PC-3 (cell line): ENCODE measurements at regions not wholly inside any gene's neighbourhood (a gene's known extent, or its start where the extent isn't known, plus 50 kb on each side); places are given as distances from the start of the nearest gene placed in this dataset.

Experiments used
- ATAC-seq: fragments of 200-7000 bp; cut with Tn5 transposase; 2 replicates; pipeline ENCODE4 v1.9.1; 2020; ENCODE audit warnings: mild to moderate bottlenecking, moderate library complexity
- BruUV-seq: library from RNA; stranded (reverse); fragments of 400-500 nt; replicated peaks from 2 replicates; lab custom pipeline; 2021; lab: Mats Ljungman, UMichigan
- CTCF ChIA-PET: fragments of 300-600 bp; sonication (Branson Sonifier 250); formaldehyde crosslinking; loops from one replicate; lab custom pipeline; 2022; ENCODE audit warnings: antibody characterized with exemption; lab: Charles Lee
- POLR2A ChIA-PET: fragments of 300-600 bp; sonication (Branson Sonifier 250); formaldehyde crosslinking; loops from one replicate; lab custom pipeline; 2022; ENCODE audit warnings: antibody characterized with exemption; ENCODE audit not compliant: unreplicated experiment; lab: Charles Lee
- DNase-seq: peaks from one replicate; pipeline ENCODE4 v3.0.0-alpha.2; 2015
- H2AFZ ChIP-seq: fragments of 300-600 bp; sonication (generic); 2 replicates; pipeline ENCODE4 v1.6.0; 2016; ENCODE audit warnings: antibody characterized with exemption, low read length
- H3F3A ChIP-seq: fragments of 300-600 bp; sonication (generic); one replicate; pipeline ENCODE4 v1.6.0; 2017; ENCODE audit warnings: antibody characterized with exemption, low read length, control low read depth, mild to moderate bottlenecking; ENCODE audit not compliant: unreplicated experiment
- H3K27ac ChIP-seq: fragments of 300-600 bp; sonication (generic); 2 replicates; pipeline ENCODE4 v1.5.1; 2016; ENCODE audit warnings: mild to moderate bottlenecking, low read length
- H3K27me3 ChIP-seq: fragments of 300-600 bp; sonication (generic); 2 replicates; pipeline ENCODE4 v1.6.1; 2016; ENCODE audit warnings: low read length, mixed read lengths
- H3K36me3 ChIP-seq: fragments of 300-600 bp; sonication (generic); 2 replicates; pipeline ENCODE4 v1.6.1; 2016; ENCODE audit warnings: low read depth, mixed run types, low read length, mixed read lengths
- H3K4me1 ChIP-seq: fragments of 300-600 bp; sonication (generic); 2 replicates; pipeline ENCODE4 v1.5.1; 2016; ENCODE audit warnings: low read length; ENCODE audit not compliant: insufficient read depth
- H3K4me2 ChIP-seq: fragments of 300-600 bp; sonication (generic); 2 replicates; pipeline ENCODE4 v1.6.0; 2016; ENCODE audit warnings: low read length
- H3K4me3 ChIP-seq: fragments of 300-600 bp; sonication (generic); 2 replicates; pipeline ENCODE4 v1.5.1; 2016; ENCODE audit warnings: mild to moderate bottlenecking, low read length, mixed read lengths
- H3K79me2 ChIP-seq: fragments of 300-600 bp; sonication (generic); 2 replicates; pipeline ENCODE4 v1.6.1; 2017; ENCODE audit warnings: low read length, mixed read lengths
- H3K9ac ChIP-seq: fragments of 300-600 bp; sonication (generic); 2 replicates; pipeline ENCODE4 v1.6.0; 2016; ENCODE audit warnings: mild to moderate bottlenecking, low read length
- H3K9me2 ChIP-seq: fragments of 300-600 bp; sonication (generic); replicated peaks from 2 replicates; pipeline ENCODE4 v1.6.1; 2016; ENCODE audit warnings: mixed run types, low read length, mixed read lengths
- H3K9me3 ChIP-seq: fragments of 300-600 bp; sonication (generic); 2 replicates; pipeline ENCODE4 v1.6.1; 2016; ENCODE audit warnings: low read length, mixed read lengths
- H4K20me1 ChIP-seq: fragments of 300-600 bp; sonication (generic); 2 replicates; pipeline ENCODE4 v1.6.1; 2016; ENCODE audit warnings: low read length, mixed read lengths
- EZH2 ChIP-seq: fragments of 300-600 bp; sonication (generic); IDR thresholded peaks from one replicate; pipeline ENCODE4 v1.6.1; 2017; ENCODE audit warnings: antibody characterized with exemption, mild to moderate bottlenecking, low read length; ENCODE audit not compliant: unreplicated experiment
- EZH2phosphoT487 ChIP-seq: fragments of 300-600 bp; sonication (generic); IDR thresholded peaks from 2 replicates; pipeline ENCODE4 v1.6.1; 2018; ENCODE audit warnings: mild to moderate bottlenecking, antibody characterized with exemption, low read length, borderline replicate concordance
- intact Hi-C: fragments of 100-400 bp; cut with micrococcal nuclease; formaldehyde crosslinking; loops from 2 replicates; pipeline ENCODE4 v1.9.0; 2023
- TF ChIP-seq, protein P1 (sequence below): fragments of 300-600 bp; sonication (generic); conservative IDR thresholded peaks from 2 replicates; pipeline ENCODE4 v1.5.1; 2017; ENCODE audit warnings: antibody characterized with exemption, low read depth, mild to moderate bottlenecking, low read length

- TF ChIP-seq EZH2phosphoT487, result no peak
- TF ChIP-seq, protein P1, sequence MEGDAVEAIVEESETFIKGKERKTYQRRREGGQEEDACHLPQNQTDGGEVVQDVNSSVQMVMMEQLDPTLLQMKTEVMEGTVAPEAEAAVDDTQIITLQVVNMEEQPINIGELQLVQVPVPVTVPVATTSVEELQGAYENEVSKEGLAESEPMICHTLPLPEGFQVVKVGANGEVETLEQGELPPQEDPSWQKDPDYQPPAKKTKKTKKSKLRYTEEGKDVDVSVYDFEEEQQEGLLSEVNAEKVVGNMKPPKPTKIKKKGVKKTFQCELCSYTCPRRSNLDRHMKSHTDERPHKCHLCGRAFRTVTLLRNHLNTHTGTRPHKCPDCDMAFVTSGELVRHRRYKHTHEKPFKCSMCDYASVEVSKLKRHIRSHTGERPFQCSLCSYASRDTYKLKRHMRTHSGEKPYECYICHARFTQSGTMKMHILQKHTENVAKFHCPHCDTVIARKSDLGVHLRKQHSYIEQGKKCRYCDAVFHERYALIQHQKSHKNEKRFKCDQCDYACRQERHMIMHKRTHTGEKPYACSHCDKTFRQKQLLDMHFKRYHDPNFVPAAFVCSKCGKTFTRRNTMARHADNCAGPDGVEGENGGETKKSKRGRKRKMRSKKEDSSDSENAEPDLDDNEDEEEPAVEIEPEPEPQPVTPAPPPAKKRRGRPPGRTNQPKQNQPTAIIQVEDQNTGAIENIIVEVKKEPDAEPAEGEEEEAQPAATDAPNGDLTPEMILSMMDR, result no peak
- no peak for TF ChIP-seq EZH2
- Histone ChIP-seq H3K36me3 (no peaks in the 10 kb centered on the region), H3K27ac (no peak overlapping the region), H3F3A (no peaks in the 10 kb centered on the region), H3K79me2 (no peaks in the 10 kb centered on the region), H3K4me2 (no peak overlapping the region), H3K9me2 (no peaks in the 10 kb centered on the region), H3K4me1 (no peaks in the 10 kb centered on the region), H3K9me3 (no peaks in the 10 kb centered on the region), H3K9ac (no peak overlapping the region), H3K4me3 (no peak overlapping the region), H3K27me3 (no peaks in the 10 kb centered on the region), H2AFZ (no peak overlapping the region), H4K20me1 (no peaks in the 10 kb centered on the region)
- ATAC-seq (no peak), DNase-seq (no peak)
- intact Hi-C loops, result no loop called here
- CTCF ChIA-PET, result no interaction called here
- no TSS peak for BruUV-seq
- POLR2A ChIA-PET, result no interaction called here
These were observed 209.4 kb upstream of the GSE1 start for GRCh38 chr16:85403693-85404092.

DNA sequence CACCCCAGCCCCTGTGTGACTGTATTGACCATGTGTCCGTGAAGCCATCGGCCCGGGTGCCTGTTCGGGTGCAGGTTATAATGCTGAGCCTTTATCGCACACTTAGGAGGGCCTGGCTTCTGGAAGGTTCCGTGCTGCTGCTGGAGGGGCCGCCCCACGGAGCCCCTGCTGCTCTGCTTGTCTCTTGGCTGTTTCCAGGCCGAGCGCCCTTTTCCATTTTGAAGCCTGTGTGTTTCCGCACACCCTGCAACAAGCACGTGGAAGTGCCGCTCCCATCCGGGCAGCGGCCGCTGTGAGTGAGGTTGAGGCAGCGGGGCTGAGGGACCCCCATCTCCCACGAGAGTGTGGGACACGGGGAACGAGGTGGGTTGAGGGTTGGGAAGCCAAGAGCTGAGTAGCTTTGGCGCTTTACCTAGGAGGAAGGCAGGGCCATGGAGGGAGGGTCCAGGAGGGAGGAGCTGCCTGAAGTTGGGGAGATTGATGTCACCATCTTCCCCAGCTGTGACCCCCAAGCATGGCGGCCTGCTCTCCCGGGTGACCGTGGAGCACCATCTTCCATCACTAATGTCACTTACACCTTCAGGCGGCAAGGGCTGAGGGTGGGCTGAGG is 200.1 kb upstream of the GSE1 start:
- TF ChIP-seq EZH2 (no peak), EZH2phosphoT487 (no peak)
- TF ChIP-seq, protein P1, result no peak
- H3K4me2 ChIP-seq, result no peak overlapping the region
- DNase-seq (no peak), ATAC-seq (no peak)
- H3F3A ChIP-seq, result no peaks in the 10 kb centered on the region
- H3K79me2 ChIP-seq, result no peaks in the 10 kb centered on the region
- no peaks in the 10 kb centered on the region for H4K20me1 ChIP-seq
- H3K27ac ChIP-seq, result no peak overlapping the region
- POLR2A ChIA-PET, result no interaction called here
- H3K36me3 ChIP-seq, result no peaks in the 10 kb centered on the region
- no peak overlapping the region for H3K9ac ChIP-seq
- CTCF ChIA-PET, result no interaction called here
- intact Hi-C loops, result no loop called here
- H3K4me1 ChIP-seq, result no peaks in the 10 kb centered on the region
- no peaks in the 10 kb centered on the region for H3K9me3 ChIP-seq
- no peak overlapping the region for H3K4me3 ChIP-seq
- H3K27me3 ChIP-seq, result no peaks in the 10 kb centered on the region
- no peaks in the 10 kb centered on the region for H3K9me2 ChIP-seq
- no peak overlapping the region for H2AFZ ChIP-seq
- no TSS peak for BruUV-seq

DNA sequence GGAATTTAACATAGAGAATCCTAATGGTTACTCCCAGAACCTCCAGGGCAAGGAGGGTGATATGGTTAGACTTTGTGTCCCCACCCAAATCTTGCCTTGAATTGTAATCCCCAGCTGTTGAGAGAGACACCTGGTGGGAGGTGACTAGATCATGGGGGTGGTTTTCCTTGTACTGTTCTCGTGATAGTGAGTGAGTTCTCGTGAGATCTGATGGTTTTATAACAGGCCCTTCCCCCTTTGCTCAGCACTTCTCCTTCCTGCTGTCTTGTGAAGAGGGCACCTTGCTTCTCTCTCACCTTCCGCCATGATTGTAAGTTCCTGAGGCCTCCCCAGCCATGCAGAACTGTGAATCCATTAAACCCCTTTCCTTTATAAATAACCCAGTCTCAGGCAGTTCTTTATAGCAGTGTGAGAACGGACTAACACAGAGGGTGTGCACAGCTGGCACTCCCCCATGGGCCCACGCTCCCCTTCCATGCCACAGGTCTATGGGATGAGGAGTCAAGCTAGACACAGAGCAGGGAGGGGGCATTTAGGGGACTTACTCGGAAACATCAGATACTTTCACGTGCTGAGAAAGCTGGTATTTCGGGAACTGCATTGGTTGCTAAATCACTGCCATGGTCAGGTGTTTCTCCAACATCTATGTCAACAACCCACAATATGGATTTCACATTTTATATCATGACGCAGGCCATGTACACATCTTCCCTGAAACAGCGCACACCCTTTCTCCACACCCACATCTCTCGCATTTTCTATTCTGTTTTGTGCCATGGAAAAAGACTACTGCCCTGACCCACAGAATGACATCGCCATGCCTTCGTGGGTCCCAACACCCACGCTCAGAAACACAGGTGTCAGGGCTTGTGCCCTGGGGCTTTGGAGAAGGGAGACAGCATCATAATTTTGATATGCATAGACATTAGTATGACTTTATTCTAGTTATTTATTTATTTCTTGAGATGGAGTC is 199.1 kb upstream of the GSE1 start:
- ChIA-PET POLR2A (no interaction called here), CTCF (no interaction called here)
- Histone ChIP-seq H2AFZ (no peak overlapping the region), H3K9me3 (no peaks in the 10 kb centered on the region), H3K27me3 (no peaks in the 10 kb centered on the region), H3K9ac (no peak overlapping the region), H3F3A (no peaks in the 10 kb centered on the region), H3K9me2 (no peaks in the 10 kb centered on the region), H3K36me3 (no peaks in the 10 kb centered on the region), H3K79me2 (no peaks in the 10 kb centered on the region), H3K4me1 (no peaks in the 10 kb centered on the region), H3K4me3 (no peak overlapping the region), H3K27ac (no peak overlapping the region), H4K20me1 (no peaks in the 10 kb centered on the region), H3K4me2 (no peak overlapping the region)
- no peak for DNase-seq
- no peak for ATAC-seq
- intact Hi-C loops, result no loop called here
- TF ChIP-seq EZH2 (no peak), EZH2phosphoT487 (no peak)
- TF ChIP-seq, protein P1, result no peak
- no TSS peak for BruUV-seq
